NCI-H524 (cell line): ENCODE measurements at regions not wholly inside any gene's neighbourhood (a gene's known extent, or its start where the extent isn't known, plus 50 kb on each side); places are given as distances from the start of the nearest gene placed in this dataset.

Experiments used
- DNase-seq, 2 experiments: peaks; one replicate each; lab custom pipeline; 2025; lab: John Stamatoyannopoulos, UW

GRCh38 chr6:30396833-30397479, 52.0 kb downstream of the RPP21 start:
- peak; percentile 45 to 70 for DNase-seq

DNA sequence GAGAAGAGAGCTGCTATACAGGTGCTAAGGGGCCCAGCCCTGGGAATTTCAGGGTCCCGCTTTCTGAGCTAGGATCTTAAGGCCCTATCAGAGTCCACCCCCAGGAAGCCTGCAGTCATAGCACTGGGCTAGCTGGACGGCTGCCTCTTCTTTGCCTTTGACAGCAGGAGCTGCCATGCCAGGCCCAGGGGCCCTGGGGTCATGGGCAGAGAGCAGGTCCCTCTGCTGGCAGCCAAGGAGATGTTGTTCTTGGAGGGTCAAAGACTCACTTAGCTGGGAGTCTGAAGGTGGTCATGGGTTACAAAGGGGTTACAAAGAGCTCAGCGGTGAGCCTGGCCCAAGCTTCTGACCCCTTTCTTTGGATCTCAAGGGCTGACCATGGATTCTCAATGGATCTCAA, 52.7 kb downstream of the RPP21 start:
- DNase-seq = no peak

DNA sequence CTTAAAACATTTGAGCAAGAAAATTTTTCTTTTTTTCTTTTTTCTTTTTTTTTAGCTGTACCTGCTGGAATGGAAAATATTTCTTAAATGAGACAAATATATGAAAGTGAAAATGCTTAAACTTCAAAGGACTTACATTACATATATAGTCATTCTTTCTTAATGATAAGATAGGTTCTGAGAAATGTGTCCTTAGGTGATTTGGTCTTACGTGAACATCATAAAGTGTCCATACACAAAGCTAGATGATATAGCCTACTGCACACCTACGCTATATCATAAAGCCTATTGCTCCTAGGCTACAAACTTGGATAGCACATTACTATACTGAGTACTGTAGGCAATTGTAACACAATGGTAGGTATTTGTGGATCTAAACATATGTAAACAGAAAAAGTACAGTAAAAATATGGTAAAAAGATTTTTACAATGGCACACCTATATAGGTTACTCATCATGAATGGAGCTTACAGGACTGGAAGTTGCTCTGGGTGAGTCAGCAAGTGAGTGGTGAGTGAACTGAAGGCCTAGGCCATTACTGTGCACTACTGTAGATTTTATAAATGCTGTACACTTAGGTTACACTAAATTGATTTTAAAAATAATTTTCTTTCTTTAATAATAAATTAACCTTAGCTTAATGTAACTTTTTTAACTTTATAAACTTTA, 54.6 kb downstream of the RPP21 start:
- DNase-seq = no peak

GRCh38 chr6:30405934-30406333, 61.0 kb downstream of the RPP21 start:
- DNase-seq = no peak

- DNase-seq = no peak
Observed at GRCh38 chr6:30409184-30409583, 64.2 kb downstream of the RPP21 start.

GRCh38 chr6:30411515-30412207, 66.7 kb downstream of the RPP21 start:
- peak; percentile 46 to 76 for DNase-seq

- no peak for DNase-seq
Observed at GRCh38 chr6:30418448-30418847, 70.9 kb upstream of the HLA-E start.

GRCh38 chr6:30424549-30424948, 64.8 kb upstream of the HLA-E start:
- no peak for DNase-seq
